Gastrocnemius medialis (tissue), 4 donors: ENCODE measurements at regions not wholly inside any gene's neighbourhood (a gene's known extent, or its start where the extent isn't known, plus 50 kb on each side); places are given as distances from the start of the nearest gene placed in this dataset.

Experiments
- POLR2A ChIP-seq, 2 donors: fragments of 450-650 bp; IDR thresholded peaks; one replicate each; pipeline ENCODE4 v1.6.1; 2017; ENCODE audit warnings: antibody characterized with exemption in 2 of 2, mild to moderate bottlenecking in 2 of 2, moderate library complexity in 2 of 2
- TF ChIP-seq, protein P1 (sequence below), 5 experiments: fragments of 450-650 bp in 3 of 5; fragments of 200-600 bp in 2 of 5; sonication (generic) in 2 of 5; IDR thresholded peaks in 4 of 5; conservative IDR thresholded peaks in 1 of 5; 1 replicate in 4 of 5; 2 replicates in 1 of 5; pipeline ENCODE4 v1.5.1; 2016 to 2019; ENCODE audit warnings: antibody characterized with exemption in 5 of 5, mild to moderate bottlenecking in 3 of 5, moderate library complexity in 3 of 5

DNA sequence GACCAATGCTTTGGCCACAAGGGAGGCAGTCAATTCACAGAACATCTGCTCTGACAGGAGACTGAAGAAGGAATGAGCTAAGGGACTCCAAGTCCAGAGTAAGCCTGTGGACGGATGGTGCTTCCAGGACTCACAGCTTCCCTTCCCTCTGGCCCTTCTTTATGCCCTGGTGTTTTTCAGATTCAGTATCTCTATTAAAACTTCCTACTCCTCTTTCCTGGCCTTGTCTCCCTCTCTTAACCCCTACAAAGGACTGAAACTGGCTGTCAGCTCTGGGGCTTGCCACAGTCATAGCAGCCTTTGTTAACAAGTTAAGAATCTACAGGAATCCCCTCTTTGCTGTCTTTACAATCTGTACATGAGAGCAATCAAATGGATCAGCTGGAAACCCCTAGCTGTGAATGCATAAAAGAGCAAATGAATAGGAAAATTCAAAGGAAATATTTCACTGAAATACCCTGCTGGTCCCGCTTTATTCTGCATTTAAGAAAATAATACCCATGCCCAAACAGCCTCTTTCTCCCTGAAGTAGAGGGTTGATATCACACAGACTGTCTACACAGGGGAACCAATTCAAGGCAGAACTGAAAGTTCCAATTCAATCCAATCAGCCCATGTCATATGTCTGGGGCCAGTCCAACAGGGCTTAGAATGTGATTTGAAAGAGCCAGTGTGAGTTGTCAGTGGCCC lies 192.3 kb downstream of the MZT1 start:
- TF ChIP-seq, protein P1, sequence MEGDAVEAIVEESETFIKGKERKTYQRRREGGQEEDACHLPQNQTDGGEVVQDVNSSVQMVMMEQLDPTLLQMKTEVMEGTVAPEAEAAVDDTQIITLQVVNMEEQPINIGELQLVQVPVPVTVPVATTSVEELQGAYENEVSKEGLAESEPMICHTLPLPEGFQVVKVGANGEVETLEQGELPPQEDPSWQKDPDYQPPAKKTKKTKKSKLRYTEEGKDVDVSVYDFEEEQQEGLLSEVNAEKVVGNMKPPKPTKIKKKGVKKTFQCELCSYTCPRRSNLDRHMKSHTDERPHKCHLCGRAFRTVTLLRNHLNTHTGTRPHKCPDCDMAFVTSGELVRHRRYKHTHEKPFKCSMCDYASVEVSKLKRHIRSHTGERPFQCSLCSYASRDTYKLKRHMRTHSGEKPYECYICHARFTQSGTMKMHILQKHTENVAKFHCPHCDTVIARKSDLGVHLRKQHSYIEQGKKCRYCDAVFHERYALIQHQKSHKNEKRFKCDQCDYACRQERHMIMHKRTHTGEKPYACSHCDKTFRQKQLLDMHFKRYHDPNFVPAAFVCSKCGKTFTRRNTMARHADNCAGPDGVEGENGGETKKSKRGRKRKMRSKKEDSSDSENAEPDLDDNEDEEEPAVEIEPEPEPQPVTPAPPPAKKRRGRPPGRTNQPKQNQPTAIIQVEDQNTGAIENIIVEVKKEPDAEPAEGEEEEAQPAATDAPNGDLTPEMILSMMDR (IDR thresholded peaks at IDR 0.05 in 4 of 5, conservative IDR thresholded peaks at IDR 0.05 in 1 of 5): no peak
- TF ChIP-seq POLR2A (IDR thresholded peaks at IDR 0.05): no peak
